Inflammatory macrophage treated with lipopolysaccharide for 1 hour (primary cell): ENCODE measurements at regions not wholly inside any gene's neighbourhood (a gene's known extent, or its start where the extent isn't known, plus 50 kb on each side); places are given as distances from the start of the nearest gene placed in this dataset.
"Not testable (repeated sequence)": the region's sequence is repeated elsewhere in the genome, so short reads cannot be mapped to it uniquely, and the experiment has no call there.

ENCODE experiments used
- DNase-seq, 2 donors: peaks; one replicate each; pipeline ENCODE4 v3.0.0-alpha.2; 2020 to 2022

DNA sequence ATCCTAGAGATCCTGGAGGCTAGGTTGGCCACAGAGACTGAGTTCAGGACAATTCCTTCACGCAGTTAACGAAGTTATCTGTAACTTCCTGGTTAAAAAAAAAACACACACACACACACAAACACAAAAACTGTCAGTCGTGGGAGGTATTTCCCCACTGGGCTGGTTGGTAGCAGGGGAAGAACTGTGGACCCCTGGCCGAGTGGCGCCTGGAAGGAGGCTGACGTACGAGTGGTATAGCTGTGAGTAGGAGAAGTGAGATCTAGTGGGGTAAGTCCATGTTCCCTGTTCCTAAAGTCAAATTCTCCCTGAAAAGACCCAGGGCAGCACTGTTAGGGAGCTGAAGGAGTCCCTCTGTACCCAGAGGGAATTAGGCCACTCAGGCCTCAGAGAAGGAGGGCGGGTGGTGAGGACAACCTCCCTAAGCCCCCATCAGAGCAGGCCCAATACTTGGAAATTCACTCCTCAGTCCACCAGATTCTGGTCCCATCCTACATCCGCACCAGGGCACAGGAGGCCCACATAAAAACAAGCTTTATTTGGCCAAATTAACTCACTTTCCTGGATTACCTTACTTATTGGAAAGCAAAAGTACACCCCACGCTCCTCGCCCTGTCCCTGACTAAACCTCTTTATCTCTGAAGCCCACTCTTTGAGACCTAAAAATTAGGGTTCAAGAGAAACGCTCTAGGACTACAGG is 108.3 kb upstream of the FOXD4L5 start:
- DNase-seq, result not testable (repeated sequence)

DNA sequence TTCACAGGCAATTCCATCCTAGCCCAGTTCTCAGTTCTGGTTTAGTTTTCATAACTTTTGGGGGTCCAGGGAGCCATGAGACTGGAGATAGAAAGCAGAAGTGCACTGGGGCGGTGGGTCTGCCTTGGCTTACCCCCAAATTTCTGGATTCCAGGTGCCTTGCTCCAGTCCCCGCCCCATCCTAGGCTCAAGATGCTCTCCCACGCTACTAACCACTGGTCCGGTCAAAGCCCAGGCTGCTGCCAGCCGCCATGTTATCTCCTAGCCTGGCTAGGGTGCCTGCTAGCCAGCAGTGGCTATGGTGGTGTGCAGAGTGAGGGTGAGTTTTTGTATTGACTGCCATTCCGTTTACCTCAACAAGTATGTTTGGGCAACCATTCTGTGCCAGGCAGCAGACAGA is 107.6 kb upstream of the FOXD4L5 start:
- not testable (repeated sequence) for DNase-seq

DNA sequence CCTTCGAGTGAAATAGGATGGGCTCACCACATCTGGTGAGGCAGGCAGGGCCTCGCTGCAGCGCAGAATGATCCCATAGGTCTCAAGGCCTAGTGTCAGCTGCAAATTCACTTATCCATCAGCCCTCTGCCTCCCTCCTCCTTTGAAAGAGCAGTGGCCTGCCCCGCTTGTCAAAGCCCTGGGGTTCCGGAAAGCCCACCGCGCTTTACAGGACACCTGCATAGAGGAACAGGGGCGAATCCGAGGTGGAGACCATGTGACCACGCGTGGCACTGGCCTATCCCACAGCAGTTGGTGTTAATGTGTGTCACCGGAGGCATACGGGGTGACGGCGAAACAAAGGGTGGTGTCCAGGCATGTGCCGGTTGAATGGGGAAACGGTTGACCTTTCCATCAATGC is 104.7 kb upstream of the FOXD4L5 start:
- DNase-seq, result not testable (repeated sequence)

DNA sequence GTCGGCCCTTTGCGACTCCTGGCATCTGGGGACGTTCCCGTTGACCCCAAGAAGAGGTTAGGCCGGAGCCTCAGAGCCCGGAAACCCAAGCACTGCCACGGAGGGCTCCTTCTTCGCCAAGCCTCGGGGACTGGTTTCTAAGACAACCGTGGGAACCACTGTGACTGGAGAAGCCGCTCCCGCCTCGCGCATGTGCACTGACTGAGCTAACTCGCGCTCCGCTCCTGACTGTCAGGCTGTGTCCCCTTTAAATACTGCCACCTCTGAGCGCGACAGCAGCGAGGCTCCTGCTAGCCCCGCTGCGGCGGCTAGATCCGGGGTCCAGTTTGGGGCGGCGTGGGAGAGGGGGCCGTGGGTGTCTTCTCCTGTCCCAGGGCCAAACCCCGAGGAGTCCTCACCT is 104.2 kb upstream of the FOXD4L5 start:
- not testable (repeated sequence) for DNase-seq

DNA sequence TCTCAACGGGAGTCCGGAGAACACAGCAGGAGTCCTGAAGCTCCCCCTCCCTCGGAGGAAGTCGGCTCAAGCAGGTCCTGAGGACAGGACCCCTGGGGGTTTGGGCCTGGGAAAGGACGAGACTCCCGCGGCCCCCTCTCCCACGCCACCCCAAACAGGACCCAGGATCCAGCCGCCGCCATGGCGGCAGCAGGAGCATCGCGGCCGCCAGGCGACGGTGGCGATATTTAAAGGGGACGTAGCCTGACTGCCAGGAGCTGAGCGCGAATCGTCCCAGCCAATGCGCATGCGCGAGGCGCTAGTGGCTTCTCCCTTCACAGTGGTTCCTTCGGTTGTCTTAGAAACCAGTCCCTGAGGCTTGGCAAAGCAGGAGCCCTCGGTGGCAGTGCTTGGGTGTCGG is 101.7 kb upstream of the FOXD4L5 start:
- peak; percentile 49 to 76 for DNase-seq

DNA sequence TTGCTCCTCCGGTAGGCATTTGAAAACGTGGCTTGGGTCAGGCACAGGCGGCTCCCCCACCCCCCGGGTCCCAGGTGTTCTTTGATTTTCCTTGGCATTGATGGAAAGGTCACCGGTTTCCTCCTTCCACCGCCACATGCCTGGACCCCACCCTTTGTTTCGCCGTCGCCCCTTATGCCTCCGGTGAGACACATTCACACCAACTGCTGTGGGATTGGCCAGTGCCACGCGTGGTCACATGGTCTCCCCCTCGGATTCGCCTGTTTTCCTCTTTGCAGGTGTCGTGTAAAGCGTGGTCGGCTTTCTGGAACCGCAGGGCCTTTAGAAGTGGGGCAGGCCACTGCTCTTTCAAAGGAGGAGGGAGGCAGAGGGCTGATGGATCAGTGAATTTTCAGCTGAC is 101.2 kb upstream of the FOXD4L5 start:
- not testable (repeated sequence) for DNase-seq

DNA sequence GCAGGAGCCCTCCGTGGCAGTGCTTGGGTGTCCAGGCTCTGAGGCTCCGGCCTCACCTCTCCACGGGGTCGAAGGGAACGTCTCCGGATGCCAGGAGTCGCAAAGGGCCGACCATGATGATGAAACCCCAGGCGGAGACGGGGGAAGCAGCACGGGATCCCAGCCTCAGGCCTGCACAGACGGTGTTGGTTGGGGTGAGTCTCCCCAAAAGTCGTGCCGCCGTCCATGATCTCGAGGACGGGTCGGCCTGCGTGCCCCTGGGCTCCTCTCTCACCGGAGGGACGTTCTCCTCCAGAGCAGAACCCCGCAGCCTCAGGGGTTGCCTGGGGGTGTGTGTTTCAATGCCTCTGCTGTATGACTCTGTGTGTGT is 100.6 kb upstream of the FOXD4L5 start:
- DNase-seq, result not testable (repeated sequence)

DNA sequence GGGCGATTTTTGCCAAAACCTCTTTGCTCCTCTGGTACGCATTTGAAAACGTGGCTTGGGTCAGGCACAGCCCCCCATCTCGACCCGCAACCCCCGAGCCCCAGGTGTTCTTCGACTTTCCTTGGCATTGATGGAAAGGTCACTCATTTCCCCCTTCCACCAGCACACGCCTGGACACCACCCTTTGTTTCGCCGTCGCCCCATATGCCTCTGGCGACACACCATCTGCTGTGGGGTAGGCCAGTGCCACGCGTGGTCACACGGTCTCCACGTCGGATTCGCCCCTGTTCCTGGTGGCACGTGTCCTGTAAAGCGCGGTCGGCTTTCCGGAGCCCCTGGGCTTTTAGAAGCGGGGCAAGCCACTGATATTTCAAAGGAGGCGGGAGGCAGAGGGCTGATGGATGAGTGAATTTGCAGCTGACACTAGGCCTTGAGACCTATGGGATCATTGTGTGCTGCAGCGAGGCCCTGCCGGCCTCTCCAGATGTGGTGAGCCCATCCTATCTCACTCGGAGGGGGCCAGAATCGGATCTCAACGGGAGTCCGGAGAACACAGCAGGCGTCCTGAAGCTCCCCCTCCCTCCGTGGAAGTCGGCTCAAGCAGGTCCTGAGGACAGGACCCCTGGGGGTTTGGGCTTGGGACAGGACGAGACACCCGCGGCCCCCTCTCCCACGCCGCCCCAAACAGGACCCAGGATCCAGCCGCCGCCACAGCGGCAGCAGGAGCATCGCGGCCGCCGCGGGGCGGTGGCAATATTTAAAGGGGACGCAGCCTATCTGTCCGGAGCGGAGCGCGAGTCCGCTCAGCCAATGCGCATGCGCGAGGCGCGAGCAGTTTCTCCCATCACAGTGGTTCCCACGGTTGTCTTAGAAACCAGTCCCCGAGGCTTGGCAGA is 100.0 kb upstream of the FOXD4L5 start:
- DNase-seq, result not testable (repeated sequence)

DNA sequence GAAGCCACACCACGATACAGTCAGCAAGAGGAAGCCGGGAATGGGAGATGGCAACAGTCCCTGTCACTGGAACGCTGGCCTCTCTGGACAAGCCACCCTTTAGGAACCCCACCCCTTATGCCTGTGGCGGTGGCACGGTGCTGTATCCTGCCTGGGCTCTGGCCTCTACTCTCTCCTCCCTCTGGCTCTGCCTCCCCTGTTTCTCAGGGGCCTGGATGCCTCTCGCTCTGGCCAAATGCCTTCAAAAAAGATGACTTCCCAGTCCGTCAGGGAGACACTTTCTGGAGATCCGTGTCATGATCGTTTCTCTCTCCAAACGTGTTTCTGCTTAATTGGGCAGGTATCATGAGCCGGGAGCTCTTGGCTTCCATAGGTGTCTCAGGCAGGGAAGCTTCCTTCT is 99.1 kb upstream of the FOXD4L5 start:
- not testable (repeated sequence) for DNase-seq

DNA sequence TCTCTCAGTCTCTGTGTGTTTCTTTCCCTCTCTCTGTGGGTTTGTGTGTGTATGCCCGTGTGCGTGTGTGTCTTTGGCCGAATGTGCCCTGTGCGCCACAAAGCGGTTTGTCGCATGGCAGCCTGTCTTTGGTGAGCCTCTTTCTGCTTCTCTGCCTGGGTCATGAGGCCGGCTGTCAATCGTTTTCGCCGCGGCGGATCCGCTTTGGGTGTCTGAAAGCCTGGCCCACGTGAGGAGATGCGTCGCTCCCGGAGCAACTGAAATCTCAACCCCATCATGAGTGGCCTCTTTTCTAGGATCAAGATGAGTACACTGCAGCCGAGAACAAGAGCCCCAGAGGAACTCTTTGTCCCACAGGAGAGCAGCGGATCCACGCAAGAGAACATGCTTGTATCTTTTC is 98.6 kb upstream of the FOXD4L5 start:
- not testable (repeated sequence) for DNase-seq

DNA sequence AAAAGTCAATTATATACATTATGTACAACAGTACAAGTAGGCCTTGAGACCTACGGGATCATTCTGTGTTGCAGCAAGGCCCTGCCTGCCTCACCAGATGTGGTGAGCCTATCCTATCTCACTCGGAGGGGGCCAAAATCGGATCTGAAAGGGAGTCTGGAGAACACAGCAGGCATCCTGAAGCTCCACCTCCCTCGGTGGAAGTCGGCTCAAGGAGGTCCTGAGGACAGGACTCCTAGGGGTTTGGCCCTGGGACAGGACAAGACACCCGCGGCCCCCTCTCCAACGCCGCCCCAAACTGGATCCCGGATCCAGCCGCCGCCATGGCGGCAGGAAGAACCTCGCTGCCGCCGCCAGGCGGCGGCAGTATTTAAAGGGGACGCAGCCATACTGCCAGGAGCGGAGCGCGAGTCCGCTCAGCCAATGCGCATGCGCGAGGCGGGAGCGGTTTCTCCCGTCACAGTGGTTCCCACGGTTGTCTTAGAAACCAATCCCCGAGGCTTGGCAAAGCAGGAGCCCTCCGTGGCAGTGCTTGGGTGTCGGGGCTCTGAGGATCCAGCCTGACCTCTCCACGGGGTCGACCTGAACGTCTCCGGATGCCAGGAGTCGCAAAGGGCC is 97.8 kb upstream of the FOXD4L5 start:
- not testable (repeated sequence) for DNase-seq
